Smooth muscle cell (in vitro differentiated cells): ENCODE measurements at regions not wholly inside any gene's neighbourhood (a gene's known extent, or its start where the extent isn't known, plus 50 kb on each side); places are given as distances from the start of the nearest gene placed in this dataset.
"Not testable (repeated sequence)": the region's sequence is repeated elsewhere in the genome, so short reads cannot be mapped to it uniquely, and the experiment has no call there.

Source experiments
- DNase-seq: peaks from one replicate; lab custom pipeline; 2025; ENCODE audit not compliant: unreplicated experiment; lab: John Stamatoyannopoulos, UW
- H2AFZ ChIP-seq: fragments of 200-600 bp; sonication (generic); 2 replicates; pipeline ENCODE4 v1.6.0; 2016; ENCODE audit warnings: antibody characterized with exemption, low read depth, mild to moderate bottlenecking
- H3F3A ChIP-seq: fragments of 200-600 bp; sonication (generic); 2 replicates; pipeline ENCODE4 v1.6.0; 2017; ENCODE audit warnings: antibody characterized with exemption, low read depth
- H3K27ac ChIP-seq: fragments of 200-600 bp; sonication (generic); 2 replicates; pipeline ENCODE4 v1.5.1; 2016; ENCODE audit warnings: low read depth, mild to moderate bottlenecking
- H3K27me3 ChIP-seq: fragments of 200-600 bp; sonication (generic); 2 replicates; pipeline ENCODE4 v1.6.1; 2016; ENCODE audit warnings: low read depth, mild to moderate bottlenecking
- H3K36me3 ChIP-seq: fragments of 200-600 bp; sonication (generic); 2 replicates; pipeline ENCODE4 v1.5.1; 2016; ENCODE audit warnings: low read depth
- H3K4me1 ChIP-seq: fragments of 200-600 bp; sonication (generic); 2 replicates; pipeline ENCODE4 v1.5.1; 2016; ENCODE audit warnings: low read depth
- H3K4me2 ChIP-seq: fragments of 200-600 bp; sonication (generic); 2 replicates; pipeline ENCODE4 v1.6.0; 2016; ENCODE audit warnings: mild to moderate bottlenecking
- H3K4me3 ChIP-seq: fragments of 200-600 bp; sonication (generic); 2 replicates; pipeline ENCODE4 v1.5.1; 2016; ENCODE audit warnings: mild to moderate bottlenecking
- H3K79me2 ChIP-seq: fragments of 200-600 bp; sonication (generic); 2 replicates; pipeline ENCODE4 v1.6.0; 2016; ENCODE audit warnings: low read depth, mild to moderate bottlenecking
- H3K9ac ChIP-seq: fragments of 200-600 bp; sonication (generic); 2 replicates; pipeline ENCODE4 v1.6.0; 2016; ENCODE audit warnings: low read depth
- H3K9me3 ChIP-seq: fragments of 200-600 bp; sonication (generic); replicated peaks from 2 replicates; pipeline ENCODE4 v1.5.1; 2016; ENCODE audit warnings: low read depth
- H4K20me1 ChIP-seq: fragments of 200-600 bp; sonication (generic); 2 replicates; pipeline ENCODE4 v1.6.0; 2016; ENCODE audit warnings: low read depth
- CTCF ChIP-seq: fragments of 200-600 bp; sonication (generic); IDR thresholded peaks from 2 replicates; pipeline ENCODE4 v1.5.1; 2017; ENCODE audit warnings: borderline replicate concordance, mild to moderate bottlenecking, antibody characterized with exemption; ENCODE audit not compliant: insufficient read depth, poor library complexity, severe bottlenecking
- WGBS: methylation state at CpG from one replicate; pipeline ENCODE4 v1.1.7; 2016; ENCODE audit warnings: low lambda C conversion rate; 5-methylcytosine and 5-hydroxymethylcytosine counted together

GRCh38 chr4:53703267-53703655 lies 112.0 kb upstream of the LNX1 start:
- Histone ChIP-seq H3K36me3 (no peaks in the 10 kb centered on the region), H3K79me2 (no peaks in the 10 kb centered on the region), H3K27ac (peak overlapping the region; percentile 52), H3K9ac (no peak overlapping the region), H3K9me3 (no peaks in the 10 kb centered on the region), H2AFZ (peak overlapping the region; percentile 85), H3K4me2 (peak overlapping the region; percentile 58), H4K20me1 (no peaks in the 10 kb centered on the region), H3K27me3 (no peaks in the 10 kb centered on the region), H3F3A (no peaks in the 10 kb centered on the region), H3K4me3 (no peak overlapping the region), H3K4me1 (peaks cover 12% of the 10 kb centered on the region)
- no peak for DNase-seq
- TF ChIP-seq CTCF, result no peak
- 64% methylated on average over 7 of the region's 7 CpGs for WGBS

- peak overlapping the region; percentile 24 for H3K4me3 ChIP-seq
- no peak for TF ChIP-seq CTCF
- 56% methylated on average over 22 of the region's 24 CpGs for WGBS
- H3K79me2 ChIP-seq, result no peaks in the 10 kb centered on the region
- no peaks in the 10 kb centered on the region for H3F3A ChIP-seq
- H3K9ac ChIP-seq, result no peak overlapping the region
- peaks cover 12% of the 10 kb centered on the region for H3K4me1 ChIP-seq
- H3K9me3 ChIP-seq, result no peaks in the 10 kb centered on the region
- peak overlapping the region; percentile 52 for H3K27ac ChIP-seq
- H3K4me2 ChIP-seq, result peak overlapping the region; percentile 58
- H2AFZ ChIP-seq, result peak overlapping the region; percentile 85
- DNase-seq, result no peak
- H3K27me3 ChIP-seq, result no peaks in the 10 kb centered on the region
- H4K20me1 ChIP-seq, result no peaks in the 10 kb centered on the region
- H3K36me3 ChIP-seq, result no peaks in the 10 kb centered on the region
Measured at GRCh38 chr4:53702334-53703266, 111.3 kb upstream of the LNX1 start.

- H2AFZ ChIP-seq, H3K27ac ChIP-seq, H3K9me3 ChIP-seq, H3K9ac ChIP-seq, H3K36me3 ChIP-seq, H4K20me1 ChIP-seq, H3K79me2 ChIP-seq, H3K4me3 ChIP-seq, DNase-seq, H3K4me2 ChIP-seq, H3F3A ChIP-seq, H3K27me3 ChIP-seq: not testable (repeated sequence)
- peaks cover 12% of the 10 kb centered on the region for H3K4me1 ChIP-seq
- WGBS, result 97% methylated on average over 6 of the region's 6 CpGs
Measured at GRCh38 chr4:53701260-53701659, 110.0 kb upstream of the LNX1 start.

- H4K20me1 ChIP-seq, H3K79me2 ChIP-seq, DNase-seq, H3K4me2 ChIP-seq, H3F3A ChIP-seq, H3K9me3 ChIP-seq, H3K27me3 ChIP-seq, H3K4me3 ChIP-seq, H3K9ac ChIP-seq, H3K27ac ChIP-seq, H2AFZ ChIP-seq, H3K36me3 ChIP-seq: not testable (repeated sequence)
- WGBS, result 91% methylated on average over 2 of the region's 2 CpGs
- H3K4me1 ChIP-seq, result peaks cover 12% of the 10 kb centered on the region
Measured at GRCh38 chr4:53699310-53699709, 108.0 kb upstream of the LNX1 start.
